Mesendoderm (in vitro differentiated cells): ENCODE measurements at regions not wholly inside any gene's neighbourhood (a gene's known extent, or its start where the extent isn't known, plus 50 kb on each side); places are given as distances from the start of the nearest gene placed in this dataset.

ENCODE experiments used
- DNase-seq: peaks from one replicate; pipeline ENCODE4 v3.0.0; 2013
- H2AK5ac ChIP-seq: 2 replicates; pipeline ENCODE4 v1.6.1; 2013; ENCODE audit warnings: low read length, inconsistent platforms
- H2BK120ac ChIP-seq: 2 replicates; pipeline ENCODE4 v1.6.1; 2013; ENCODE audit warnings: low read depth, mild to moderate bottlenecking, low read length, moderate library complexity, mixed read lengths
- H2BK15ac ChIP-seq: replicated peaks from 2 replicates; pipeline ENCODE4 v1.6.1; 2013; ENCODE audit warnings: low read depth, mild to moderate bottlenecking, moderate library complexity
- H2BK5ac ChIP-seq: 2 replicates; pipeline ENCODE4 v1.6.1; 2013; ENCODE audit warnings: low read length, inconsistent platforms
- H3K18ac ChIP-seq: 2 replicates; pipeline ENCODE4 v1.6.1; 2013; ENCODE audit warnings: mild to moderate bottlenecking, low read length, mixed read lengths
- H3K23ac ChIP-seq: one replicate; pipeline ENCODE4 v1.6.1; 2013; ENCODE audit warnings: low read length
- H3K27ac ChIP-seq: 2 replicates; pipeline ENCODE4 v1.5.1; 2013; ENCODE audit warnings: low read depth, mild to moderate bottlenecking, inconsistent platforms, low read length, moderate library complexity
- H3K27me3 ChIP-seq: 2 replicates; pipeline ENCODE4 v1.6.1; 2013; ENCODE audit warnings: low read length, control low read depth, mild to moderate bottlenecking, inconsistent platforms; ENCODE audit not compliant: insufficient read depth, poor library complexity
- H3K36me3 ChIP-seq: 2 replicates; pipeline ENCODE4 v1.6.1; 2013; ENCODE audit warnings: low read length, inconsistent platforms; ENCODE audit not compliant: control insufficient read depth, insufficient read depth
- H3K4ac ChIP-seq: one replicate; pipeline ENCODE4 v1.6.1; 2013; ENCODE audit warnings: low read depth, mild to moderate bottlenecking, low read length, moderate library complexity
- H3K4me1 ChIP-seq: 2 replicates; pipeline ENCODE4 v1.6.1; 2013; ENCODE audit warnings: low read depth, low read length, inconsistent platforms; ENCODE audit not compliant: control insufficient read depth
- H3K4me2 ChIP-seq: 2 replicates; pipeline ENCODE4 v1.6.1; 2013; ENCODE audit warnings: low read length
- H3K4me3 ChIP-seq: 2 replicates; pipeline ENCODE4 v1.5.1; 2013; ENCODE audit warnings: mild to moderate bottlenecking, low read length
- H3K56ac ChIP-seq: one replicate; pipeline ENCODE4 v1.6.1; 2013; ENCODE audit warnings: low read length
- H3K79me1 ChIP-seq: 2 replicates; pipeline ENCODE4 v1.6.1; 2013; ENCODE audit warnings: low read length, inconsistent platforms
- H3K79me2 ChIP-seq: 2 replicates; pipeline ENCODE4 v1.6.1; 2013; ENCODE audit warnings: mild to moderate bottlenecking, low read length; ENCODE audit not compliant: control insufficient read depth, insufficient read depth
- H3K9ac ChIP-seq: 2 replicates; pipeline ENCODE4 v1.6.1; 2013; ENCODE audit warnings: low read length, inconsistent platforms
- H4K5ac ChIP-seq: one replicate; pipeline ENCODE4 v1.6.1; 2013; ENCODE audit warnings: low read length
- H4K8ac ChIP-seq: one replicate; pipeline ENCODE4 v1.6.1; 2013; ENCODE audit warnings: low read depth, mild to moderate bottlenecking, control low read depth, low read length, moderate library complexity
- WGBS: extraction: QIAGEN DNeasy Blood & Tissue Kit; methylation state at CpG from one replicate; pipeline ENCODE4 v1.1.7; 2013; ENCODE audit warnings: low lambda C conversion rate, missing lambda C conversion rate; ENCODE audit not compliant: insufficient coverage; ENCODE audit errors: extremely low coverage; 5-methylcytosine and 5-hydroxymethylcytosine counted together

GRCh38 chr12:93100610-93101009, 171.5 kb upstream of the EEA1 start:
- no CpG with 5 or more reads among the region's 4 CpGs for WGBS
- Histone ChIP-seq H3K18ac (no peak overlapping the region), H3K27ac (no peak overlapping the region)

GRCh38 chr12:93101367-93101766, 172.3 kb upstream of the EEA1 start:
- Histone ChIP-seq H3K36me3 (no peaks in the 10 kb centered on the region), H3K4me2 (no peak overlapping the region), H3K23ac (no peak overlapping the region), H3K4me3 (no peak overlapping the region), H2BK15ac (no peak overlapping the region), H3K9ac (no peak overlapping the region), H3K79me1 (no peaks in the 10 kb centered on the region), H2BK5ac (no peak overlapping the region), H4K8ac (no peak overlapping the region), H3K27ac (no peak overlapping the region), H3K79me2 (no peaks in the 10 kb centered on the region), H3K4me1 (no peaks in the 10 kb centered on the region), H3K18ac (no peak overlapping the region), H3K56ac (no peak overlapping the region), H3K27me3 (no peaks in the 10 kb centered on the region), H3K4ac (no peak overlapping the region), H2BK120ac (no peak overlapping the region), H4K5ac (no peak overlapping the region), H2AK5ac (no peak overlapping the region)
- WGBS: 100% methylated on average over 1 of the region's 4 CpGs
- no peak for DNase-seq

More at GRCh38 chr12:93100610-93101009, 171.5 kb upstream of the EEA1 start:
- Histone ChIP-seq H3K4me3 (no peak overlapping the region), H2BK15ac (no peak overlapping the region), H4K8ac (no peak overlapping the region), H3K4ac (no peak overlapping the region), H4K5ac (no peak overlapping the region), H2AK5ac (no peak overlapping the region), H3K56ac (no peak overlapping the region), H3K36me3 (no peaks in the 10 kb centered on the region), H3K4me2 (no peak overlapping the region), H3K27me3 (no peaks in the 10 kb centered on the region), H3K23ac (no peak overlapping the region), H2BK120ac (no peak overlapping the region), H3K79me1 (no peaks in the 10 kb centered on the region), H3K4me1 (no peaks in the 10 kb centered on the region), H2BK5ac (no peak overlapping the region), H3K9ac (no peak overlapping the region), H3K79me2 (no peaks in the 10 kb centered on the region)
- no peak for DNase-seq

GRCh38 chr12:93102312-93102711, 173.2 kb upstream of the EEA1 start:
- no peak overlapping the region for H3K18ac ChIP-seq
- H4K5ac ChIP-seq: no peak overlapping the region
- no CpG with 5 or more reads among the region's 1 CpG for WGBS
- no peaks in the 10 kb centered on the region for H3K79me2 ChIP-seq
- no peaks in the 10 kb centered on the region for H3K36me3 ChIP-seq
- H3K23ac ChIP-seq: no peak overlapping the region
- H3K27me3 ChIP-seq: no peaks in the 10 kb centered on the region
- no peak overlapping the region for H4K8ac ChIP-seq
- no peak overlapping the region for H2BK120ac ChIP-seq
- no peak overlapping the region for H3K4ac ChIP-seq
- no peak overlapping the region for H3K9ac ChIP-seq
- DNase-seq: no peak
- no peak overlapping the region for H2AK5ac ChIP-seq
- H3K4me1 ChIP-seq: peaks cover 2% of the 10 kb centered on the region
- H3K4me2 ChIP-seq: no peak overlapping the region
- H3K79me1 ChIP-seq: no peaks in the 10 kb centered on the region
- no peak overlapping the region for H2BK5ac ChIP-seq
- no peak overlapping the region for H3K4me3 ChIP-seq
- no peak overlapping the region for H3K27ac ChIP-seq
- no peak overlapping the region for H3K56ac ChIP-seq
- H2BK15ac ChIP-seq: no peak overlapping the region

GRCh38 chr12:93102744-93103143, 173.6 kb upstream of the EEA1 start:
- Histone ChIP-seq H3K27me3 (no peaks in the 10 kb centered on the region), H3K9ac (no peak overlapping the region), H2BK15ac (no peak overlapping the region), H3K79me2 (no peaks in the 10 kb centered on the region), H3K27ac (no peak overlapping the region), H4K8ac (no peak overlapping the region), H3K56ac (no peak overlapping the region), H2BK120ac (no peak overlapping the region), H3K4me2 (no peak overlapping the region), H3K79me1 (no peaks in the 10 kb centered on the region), H2AK5ac (no peak overlapping the region), H3K18ac (no peak overlapping the region), H2BK5ac (no peak overlapping the region), H3K4me3 (no peak overlapping the region), H4K5ac (no peak overlapping the region), H3K4me1 (peaks cover 5% of the 10 kb centered on the region), H3K4ac (no peak overlapping the region), H3K23ac (no peak overlapping the region), H3K36me3 (no peaks in the 10 kb centered on the region)
- no CpG with 5 or more reads among the region's 2 CpGs for WGBS
- no peak for DNase-seq

- H3K36me3 ChIP-seq: no peaks in the 10 kb centered on the region
- no peak overlapping the region for H2BK120ac ChIP-seq
- H3K79me2 ChIP-seq: no peaks in the 10 kb centered on the region
- no peak overlapping the region for H2BK15ac ChIP-seq
- H3K4me1 ChIP-seq: peaks cover 6% of the 10 kb centered on the region
- H3K4me2 ChIP-seq: no peak overlapping the region
- no peak overlapping the region for H4K8ac ChIP-seq
- H3K23ac ChIP-seq: no peak overlapping the region
- H2BK5ac ChIP-seq: no peak overlapping the region
- no peak overlapping the region for H2AK5ac ChIP-seq
- no CpG with 5 or more reads among the region's 3 CpGs for WGBS
- H3K56ac ChIP-seq: no peak overlapping the region
- H3K18ac ChIP-seq: no peak overlapping the region
- no peak overlapping the region for H4K5ac ChIP-seq
- H3K79me1 ChIP-seq: no peaks in the 10 kb centered on the region
- no peak overlapping the region for H3K27ac ChIP-seq
- no peaks in the 10 kb centered on the region for H3K27me3 ChIP-seq
- no peak overlapping the region for H3K4me3 ChIP-seq
- H3K4ac ChIP-seq: no peak overlapping the region
- H3K9ac ChIP-seq: no peak overlapping the region
- no peak for DNase-seq
These were observed 174.1 kb upstream of the EEA1 start for GRCh38 chr12:93103154-93103553.

- no peak overlapping the region for H3K23ac ChIP-seq
- no peak overlapping the region for H4K5ac ChIP-seq
- H3K4me2 ChIP-seq: no peak overlapping the region
- no peak overlapping the region for H2BK15ac ChIP-seq
- H3K79me1 ChIP-seq: no peaks in the 10 kb centered on the region
- peaks cover 6% of the 10 kb centered on the region for H3K4me1 ChIP-seq
- H2AK5ac ChIP-seq: no peak overlapping the region
- H3K4ac ChIP-seq: no peak overlapping the region
- no peaks in the 10 kb centered on the region for H3K36me3 ChIP-seq
- no CpG with 5 or more reads among the region's 1 CpG for WGBS
- H2BK120ac ChIP-seq: no peak overlapping the region
- no peak overlapping the region for H3K18ac ChIP-seq
- H2BK5ac ChIP-seq: no peak overlapping the region
- H4K8ac ChIP-seq: no peak overlapping the region
- no peak overlapping the region for H3K4me3 ChIP-seq
- H3K27ac ChIP-seq: no peak overlapping the region
- no peak overlapping the region for H3K56ac ChIP-seq
- H3K27me3 ChIP-seq: no peaks in the 10 kb centered on the region
- no peak for DNase-seq
- H3K9ac ChIP-seq: no peak overlapping the region
- no peaks in the 10 kb centered on the region for H3K79me2 ChIP-seq
These were observed 175.4 kb upstream of the EEA1 start for GRCh38 chr12:93104535-93104934.
